ENCODE measurements at regions not wholly inside any gene's neighbourhood (a gene's known extent, or its start where the extent isn't known, plus 50 kb on each side); places are given as distances from the start of the nearest gene placed in this dataset.

- dilution Hi-C loops (cut with MboI; ENCODE audit: extremely low pct_ligation_motif_present, low sequenced_read_pairs): no loop called here
- no peak for DNase-seq (ENCODE audit: low read depth, low spot score)
- Histone ChIP-seq H3K9me1 (ENCODE audit: control insufficient read depth, extremely low read depth, insufficient read depth, low read length) (no peaks in the 10 kb centered on the region), H3K27ac (ENCODE audit: control insufficient read depth, insufficient read depth, low read length) (no peak overlapping the region), H3K4me1 (ENCODE audit: control insufficient read depth, extremely low read depth, insufficient read depth, low read length) (no peaks in the 10 kb centered on the region), H3K27me3 (ENCODE audit: control insufficient read depth, extremely low read depth, insufficient read depth, low read length) (no peaks in the 10 kb centered on the region), H3K4me3 (ENCODE audit: control insufficient read depth in 2 of 3, extremely low read depth in 1 of 3, insufficient read depth in 2 of 3, low read depth in 1 of 3, low read length in 3 of 3) (no peak overlapping the region), H3K9ac (ENCODE audit: control insufficient read depth, extremely low read depth, insufficient read depth, low read length) (no peak overlapping the region), H4K20me1 (ENCODE audit: control insufficient read depth, extremely low read depth, insufficient read depth, low read length) (no peaks in the 10 kb centered on the region), H3K9me3 (ENCODE audit: control insufficient read depth, low read depth, low read length) (peaks cover 14% of the 10 kb centered on the region), H3K36me3 (ENCODE audit: control insufficient read depth in 2 of 2, extremely low read depth in 1 of 2, insufficient read depth in 2 of 2, low read length in 2 of 2) (no peaks in the 10 kb centered on the region), H3K4me2 (ENCODE audit: control insufficient read depth, extremely low read depth, insufficient read depth, low read depth, low read length) (no peak overlapping the region), H3K79me2 (ENCODE audit: control insufficient read depth, insufficient read depth, low read length) (no peaks in the 10 kb centered on the region), H2AFZ (ENCODE audit: control insufficient read depth, low read length) (no peak overlapping the region)
- no peak for FAIRE-seq
- TF ChIP-seq CTCF (optimal IDR thresholded peaks at IDR 0.05 in 1 of 3, IDR thresholded peaks at IDR 0.05 in 1 of 3, conservative IDR thresholded peaks at IDR 0.05 in 1 of 3; ENCODE audit: extremely low read depth in 1 of 3, insufficient read depth in 2 of 3, low read length in 3 of 3) (no peak), EZH2 (IDR thresholded peaks at IDR 0.05; ENCODE audit: low read length) (no peak)
These were observed 52.5 kb upstream of the SALL3 start for GRCh38 chr18:78927156-78927555.

GRCh38 chr18:78927616-78928015 lies 52.0 kb upstream of the SALL3 start:
- H3K79me2 ChIP-seq (ENCODE audit: control insufficient read depth, insufficient read depth, low read length): no peaks in the 10 kb centered on the region
- H3K36me3 ChIP-seq (ENCODE audit: control insufficient read depth in 2 of 2, extremely low read depth in 1 of 2, insufficient read depth in 2 of 2, low read length in 2 of 2): no peaks in the 10 kb centered on the region
- no peaks in the 10 kb centered on the region for H3K4me1 ChIP-seq (ENCODE audit: control insufficient read depth, extremely low read depth, insufficient read depth, low read length)
- H3K9ac ChIP-seq (ENCODE audit: control insufficient read depth, extremely low read depth, insufficient read depth, low read length): no peak overlapping the region
- H3K9me3 ChIP-seq (ENCODE audit: control insufficient read depth, low read depth, low read length): peaks cover 13% of the 10 kb centered on the region
- no peak overlapping the region for H2AFZ ChIP-seq (ENCODE audit: control insufficient read depth, low read length)
- H3K27ac ChIP-seq (ENCODE audit: control insufficient read depth, insufficient read depth, low read length): no peak overlapping the region
- H3K4me2 ChIP-seq (ENCODE audit: control insufficient read depth, extremely low read depth, insufficient read depth, low read depth, low read length): no peak overlapping the region
- no peak for FAIRE-seq
- dilution Hi-C loops (cut with MboI; ENCODE audit: extremely low pct_ligation_motif_present, low sequenced_read_pairs): no loop called here
- no peaks in the 10 kb centered on the region for H4K20me1 ChIP-seq (ENCODE audit: control insufficient read depth, extremely low read depth, insufficient read depth, low read length)
- no peak for DNase-seq (ENCODE audit: low read depth, low spot score)
- TF ChIP-seq EZH2 (IDR thresholded peaks at IDR 0.05; ENCODE audit: low read length): no peak
- no peak for TF ChIP-seq CTCF (optimal IDR thresholded peaks at IDR 0.05 in 1 of 3, IDR thresholded peaks at IDR 0.05 in 1 of 3, conservative IDR thresholded peaks at IDR 0.05 in 1 of 3; ENCODE audit: extremely low read depth in 1 of 3, insufficient read depth in 2 of 3, low read length in 3 of 3)
- no peaks in the 10 kb centered on the region for H3K9me1 ChIP-seq (ENCODE audit: control insufficient read depth, extremely low read depth, insufficient read depth, low read length)
- H3K27me3 ChIP-seq (ENCODE audit: control insufficient read depth, extremely low read depth, insufficient read depth, low read length): no peaks in the 10 kb centered on the region
- H3K4me3 ChIP-seq (ENCODE audit: control insufficient read depth in 2 of 3, extremely low read depth in 1 of 3, insufficient read depth in 2 of 3, low read depth in 1 of 3, low read length in 3 of 3): no peak overlapping the region

All from keratinocyte (primary cell).